Activated CD4-positive, alpha-beta T cell treated with anti-CD3 and anti-CD28 coated beads, Interleukin-2, amount 50 U/mL, for 48 hours (primary cell): ENCODE measurements at regions not wholly inside any gene's neighbourhood (a gene's known extent, or its start where the extent isn't known, plus 50 kb on each side); places are given as distances from the start of the nearest gene placed in this dataset.
"Not testable (repeated sequence)": the region's sequence is repeated elsewhere in the genome, so short reads cannot be mapped to it uniquely, and the experiment has no call there.

Experiments used
- DNase-seq, 2 experiments: peaks; one replicate each; pipeline ENCODE4 v3.0.0-alpha.2; 2020

DNA sequence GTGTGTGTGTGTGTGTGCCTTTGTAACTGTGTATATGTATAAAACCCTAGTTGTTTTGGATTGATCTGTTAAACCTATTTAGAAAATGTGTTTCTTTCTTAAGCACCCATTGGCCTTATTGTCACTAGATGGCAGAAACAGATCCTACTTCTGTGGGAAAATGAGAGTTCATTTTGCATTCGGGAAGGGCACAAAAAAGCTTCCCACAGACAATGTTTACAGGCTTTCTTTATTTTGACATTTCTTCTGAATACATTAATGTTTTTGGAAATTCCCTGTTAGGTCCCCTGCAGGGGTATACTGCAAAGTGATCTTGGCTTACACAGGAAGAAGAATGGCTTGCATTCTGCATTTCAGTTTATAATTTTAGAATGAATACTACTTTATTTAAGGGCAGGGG, 481.8 kb upstream of the ARRDC3 start:
- no peak for DNase-seq

DNA sequence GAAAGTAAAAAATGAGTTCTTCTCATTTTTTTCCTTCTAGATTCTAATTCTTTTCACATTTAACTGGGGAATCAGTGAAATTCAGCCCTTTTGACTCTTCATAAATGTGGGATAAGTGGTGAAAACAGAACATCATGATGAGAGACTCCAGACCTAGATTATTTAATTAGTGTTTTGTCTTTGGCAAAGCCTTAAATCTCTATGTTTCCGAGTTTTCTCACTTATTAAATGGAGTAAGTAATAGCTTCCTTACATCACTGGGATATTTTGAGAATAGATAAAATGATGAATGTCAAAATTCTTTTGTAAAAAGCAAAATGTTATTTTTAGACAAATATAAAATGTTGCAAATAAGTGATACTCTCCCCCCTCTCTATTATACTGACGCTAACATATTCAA, 468.6 kb upstream of the ARRDC3 start:
- no peak for DNase-seq

DNA sequence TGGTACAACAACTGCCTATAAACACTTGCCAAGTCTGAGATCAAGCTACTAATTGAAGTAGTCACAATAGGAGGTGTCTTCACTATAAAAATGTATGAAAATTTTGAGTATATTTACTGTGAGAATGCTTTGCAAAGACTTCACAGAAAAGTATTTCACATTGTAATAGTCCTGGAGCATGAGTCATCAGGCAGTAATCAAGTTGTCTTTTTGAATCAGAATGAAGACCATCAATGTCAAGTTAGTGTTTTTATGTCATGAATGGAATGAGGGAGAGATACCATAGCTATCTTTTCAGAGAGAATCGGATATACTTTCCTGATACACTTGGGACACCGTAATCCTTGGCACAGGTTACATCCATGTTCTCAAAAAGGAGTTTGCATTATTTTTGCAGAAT, 466.9 kb upstream of the ARRDC3 start:
- no peak for DNase-seq

GRCh38 chr5:91849069-91849468, 466.0 kb upstream of the ARRDC3 start:
- no peak for DNase-seq

DNA sequence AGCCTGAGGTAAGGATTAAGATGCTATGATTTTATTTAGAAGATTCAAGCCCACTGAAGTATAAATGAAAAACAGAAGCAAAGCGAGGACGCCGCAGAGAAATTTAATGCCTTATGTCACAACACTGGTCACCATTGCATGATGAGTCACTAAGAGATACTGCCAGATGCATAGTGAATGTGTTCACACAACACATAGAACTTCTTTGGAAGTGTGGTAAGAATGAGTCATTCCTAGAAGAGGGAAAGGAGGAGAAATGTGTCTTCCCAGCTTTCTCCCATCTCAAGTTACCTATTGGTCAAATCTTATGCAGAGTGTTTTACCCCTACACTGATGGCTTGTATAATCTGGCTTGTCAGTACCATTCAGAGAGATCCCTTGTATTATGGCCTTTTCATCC, 465.3 kb upstream of the ARRDC3 start:
- DNase-seq, result no peak

- no peak for DNase-seq
These were observed 458.3 kb upstream of the ARRDC3 start for GRCh38 chr5:91841423-91841822.

GRCh38 chr5:91840412-91840811, 457.3 kb upstream of the ARRDC3 start:
- DNase-seq, result no peak

DNA sequence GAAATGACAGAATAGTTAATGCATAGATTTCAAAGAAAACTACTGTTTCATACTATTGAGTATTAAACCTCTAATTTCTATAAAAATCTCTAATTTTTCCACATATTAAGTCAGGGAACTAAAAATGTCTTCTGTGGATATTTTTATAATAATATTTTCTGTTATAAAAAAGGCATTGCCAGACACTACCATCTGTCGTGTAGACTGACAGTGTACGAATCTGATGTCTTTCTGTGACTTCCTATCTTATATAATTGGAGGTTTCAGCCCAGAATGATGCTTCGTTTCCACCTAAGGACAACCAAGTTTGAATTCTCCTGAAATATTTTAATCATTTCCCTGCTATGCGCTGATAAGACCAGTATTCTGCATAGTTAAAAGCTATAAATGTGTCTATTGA, 456.6 kb upstream of the ARRDC3 start:
- no peak for DNase-seq

- no peak for DNase-seq
These were observed 456.1 kb upstream of the ARRDC3 start for GRCh38 chr5:91839233-91839632.

- DNase-seq, result no peak
These were observed 447.3 kb upstream of the ARRDC3 start for GRCh38 chr5:91830361-91830953.

- no peak for DNase-seq
These were observed 442.5 kb upstream of the ARRDC3 start for GRCh38 chr5:91825618-91826017.

GRCh38 chr5:91824406-91824805, 441.3 kb upstream of the ARRDC3 start:
- DNase-seq, result no peak

DNA sequence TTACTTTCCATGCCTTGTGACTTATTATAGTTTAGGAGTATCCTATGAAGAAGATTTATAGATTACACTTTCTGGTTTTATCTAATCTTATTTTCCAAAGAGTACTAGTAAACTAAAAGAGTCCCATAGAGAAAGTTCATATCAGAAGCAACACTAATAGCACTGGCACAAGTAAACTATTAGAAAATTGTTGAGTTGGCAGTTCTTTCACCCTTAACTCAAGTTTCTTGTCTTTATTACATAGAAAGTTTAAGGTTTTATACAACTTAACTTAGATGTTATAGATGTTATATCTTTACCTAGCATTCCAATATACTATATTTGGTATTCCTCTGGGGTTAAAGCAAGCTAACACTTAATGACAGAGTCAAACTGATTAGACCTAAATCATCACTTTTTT, 437.8 kb upstream of the ARRDC3 start:
- no peak for DNase-seq

DNA sequence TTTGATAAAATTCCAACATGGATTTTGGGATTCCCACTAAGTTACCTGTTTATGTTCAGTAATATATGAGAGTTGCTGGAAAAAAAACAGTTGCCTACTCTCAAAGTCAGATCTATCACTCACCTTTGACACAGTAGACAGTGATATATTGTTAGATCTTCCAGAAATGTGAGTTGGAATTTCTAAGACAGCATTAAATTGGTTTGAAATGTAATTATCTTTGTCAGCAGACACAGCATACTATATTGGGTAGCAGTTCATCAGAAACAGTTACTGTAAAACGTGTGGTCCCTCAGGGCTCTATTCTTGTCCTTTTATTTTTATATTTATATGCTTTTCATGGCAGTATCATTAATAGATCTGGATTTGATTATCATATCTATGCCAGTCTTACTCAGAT, 433.6 kb upstream of the ARRDC3 start:
- no peak for DNase-seq

DNA sequence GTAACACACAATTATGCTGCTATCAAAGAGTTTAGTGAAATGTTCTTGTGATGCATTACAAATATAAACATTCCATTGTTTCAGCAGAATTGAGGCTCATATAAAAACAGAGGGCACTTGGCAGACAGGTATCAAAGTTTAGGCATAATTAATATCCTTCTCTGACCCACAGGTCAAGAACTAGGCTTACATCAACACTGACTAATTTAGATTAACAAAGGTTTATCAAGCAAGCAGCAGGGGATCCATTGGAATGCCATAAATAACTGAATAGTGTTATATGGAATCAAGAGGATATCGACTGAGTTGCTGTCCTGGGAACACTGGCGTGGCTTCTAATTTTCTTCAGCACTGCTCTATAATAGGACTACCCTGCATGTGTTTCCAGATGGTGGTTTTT, 414.5 kb upstream of the ARRDC3 start:
- DNase-seq, result no peak

DNA sequence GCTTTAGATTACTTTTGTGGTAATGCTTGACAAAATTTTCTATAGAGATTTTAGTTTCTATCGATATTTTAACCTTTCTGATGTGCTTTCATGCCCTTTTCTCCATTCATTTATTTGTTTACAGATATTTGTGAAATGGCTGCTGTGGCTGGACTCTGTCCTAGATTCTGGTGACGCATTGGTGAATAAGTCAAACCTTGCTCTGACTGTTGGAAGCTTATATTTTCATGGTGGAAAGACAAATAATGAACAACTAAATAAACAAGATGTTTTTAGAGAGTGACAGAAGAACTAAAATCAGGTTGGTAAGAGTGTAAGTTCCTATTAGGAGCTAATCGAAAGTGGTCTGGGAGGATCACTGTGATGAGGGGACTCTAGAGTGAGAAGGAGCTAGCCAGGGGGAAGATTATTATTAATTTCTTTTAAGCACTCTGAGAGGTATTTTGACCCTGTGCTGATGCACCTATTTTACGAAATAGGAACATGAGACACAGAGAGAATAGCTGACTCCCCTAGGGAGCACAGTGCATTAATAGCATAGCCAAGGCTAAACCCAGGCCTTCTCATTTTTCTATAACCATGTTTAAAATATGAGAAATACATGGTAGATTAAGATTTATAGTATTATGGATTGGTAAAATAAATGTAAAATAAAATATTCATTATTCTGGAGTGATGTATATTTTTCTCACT, 411.9 kb upstream of the ARRDC3 start:
- DNase-seq, result no peak

DNA sequence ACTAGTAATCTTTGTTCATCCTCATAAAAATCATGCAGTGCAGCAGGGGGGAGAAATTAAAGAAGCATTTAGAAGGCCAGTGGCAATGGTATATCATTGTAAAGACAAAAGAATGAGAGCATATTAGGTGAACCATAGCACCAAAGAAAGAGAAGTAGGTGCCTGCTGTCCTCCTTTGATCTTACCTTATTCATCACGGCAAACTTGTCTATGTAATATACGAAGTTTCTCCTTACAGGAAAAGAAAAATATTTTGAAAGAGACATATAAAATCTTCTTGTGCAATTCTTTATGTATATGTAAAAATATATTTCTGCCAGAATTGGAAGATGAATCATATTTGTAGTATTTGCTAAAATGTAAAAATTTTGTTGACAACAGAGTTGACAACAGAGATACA, 411.3 kb upstream of the ARRDC3 start:
- no peak for DNase-seq

- DNase-seq, result no peak
These were observed 404.6 kb upstream of the ARRDC3 start for GRCh38 chr5:91787718-91788117.

GRCh38 chr5:91777671-91778070, 394.6 kb upstream of the ARRDC3 start:
- DNase-seq, result no peak

GRCh38 chr5:91776249-91776648, 393.1 kb upstream of the ARRDC3 start:
- DNase-seq, result no peak

- DNase-seq, result no peak
These were observed 387.3 kb upstream of the ARRDC3 start for GRCh38 chr5:91770400-91770799.

DNA sequence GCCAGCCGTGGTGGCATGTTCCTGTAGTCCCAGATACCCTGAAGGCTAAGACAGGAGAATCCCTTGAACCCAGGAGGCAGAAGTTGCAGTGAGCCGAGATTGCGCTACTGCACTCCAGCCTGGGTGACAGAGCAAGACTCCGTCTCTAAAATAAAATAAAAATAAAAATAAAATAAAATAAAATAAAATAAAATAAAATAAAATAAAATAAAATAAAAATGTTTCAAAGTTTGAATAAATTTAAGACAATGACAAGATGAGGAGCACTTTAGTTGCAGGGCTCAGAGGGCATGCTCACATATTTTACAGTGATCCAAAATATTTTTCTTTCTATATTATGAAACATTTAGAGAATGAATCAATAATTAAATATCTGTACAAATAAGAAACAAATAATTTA, 374.3 kb upstream of the ARRDC3 start:
- not testable (repeated sequence) for DNase-seq

DNA sequence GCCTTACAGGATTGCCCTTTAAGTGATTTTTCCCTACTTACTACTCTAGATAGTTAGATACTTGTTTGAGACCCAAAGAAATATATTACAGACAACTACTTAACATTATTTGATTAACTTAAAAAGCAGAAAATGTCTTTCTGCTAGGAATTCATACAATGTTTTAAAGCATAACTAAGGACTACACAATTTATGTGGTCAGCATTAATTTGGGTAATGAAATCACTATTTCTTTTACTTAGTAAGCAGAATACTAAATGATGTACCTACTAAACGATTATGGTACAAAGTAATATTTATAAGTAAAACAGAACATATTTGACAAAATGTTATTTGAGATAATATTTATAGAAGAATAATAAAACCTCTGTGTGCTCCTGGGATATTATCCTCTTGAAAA, 371.9 kb upstream of the ARRDC3 start:
- no peak for DNase-seq

DNA sequence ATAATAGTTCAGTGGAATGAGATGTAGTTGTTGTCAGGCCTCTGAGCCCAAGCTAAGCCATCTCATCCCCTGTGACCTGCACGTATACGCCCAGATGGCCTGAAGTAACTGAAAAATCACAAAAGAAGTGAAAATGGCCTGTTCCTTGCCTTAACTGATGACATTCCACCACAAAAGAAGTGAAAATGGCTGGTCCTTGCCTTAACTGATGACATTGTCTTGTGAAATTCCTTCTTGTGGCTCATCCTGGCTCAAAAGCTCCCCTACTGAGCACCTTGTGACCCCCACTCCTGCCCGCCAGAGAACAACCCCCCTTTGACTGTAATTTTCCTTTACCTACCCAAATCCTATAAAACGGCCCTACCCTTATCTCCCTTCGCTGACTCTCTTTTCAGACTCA, 361.4 kb upstream of the ARRDC3 start:
- not testable (repeated sequence) for DNase-seq

DNA sequence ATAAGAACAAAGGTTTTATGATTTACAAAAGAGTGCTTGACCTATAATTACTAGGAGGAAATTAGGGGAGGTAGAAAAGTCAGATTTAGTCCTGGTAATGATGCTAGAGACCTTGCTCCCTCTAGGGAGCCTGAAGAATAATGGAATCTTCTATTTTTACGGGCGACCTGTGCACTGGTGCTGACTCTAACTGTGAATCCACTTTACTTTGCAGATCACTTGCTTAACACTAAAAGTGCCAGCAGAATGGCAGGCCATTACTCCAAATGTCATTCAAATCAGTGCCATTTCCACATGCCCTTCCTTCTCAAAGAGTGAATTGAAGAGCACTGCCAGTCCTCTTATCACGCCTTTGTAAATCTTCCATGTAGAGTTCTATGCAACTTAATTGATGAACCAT, 359.4 kb upstream of the ARRDC3 start:
- DNase-seq, result no peak
